Immature natural killer cell (primary cell): ENCODE measurements at regions not wholly inside any gene's neighbourhood (a gene's known extent, or its start where the extent isn't known, plus 50 kb on each side); places are given as distances from the start of the nearest gene placed in this dataset.

Experiments used
- DNase-seq, 3 donors: peaks; one replicate each; pipeline ENCODE4 v3.0.0; 2022; ENCODE audit warnings: mixed read lengths in 1 of 3
- H3K27ac Mint-ChIP-seq, 6 donors: one replicate each; pipeline ENCODE4 v1.8.0; 2020; ENCODE audit warnings: mixed read lengths in 6 of 6, mild to moderate bottlenecking in 5 of 6, inconsistent platforms in 4 of 6, moderate library complexity in 3 of 6
- H3K27me3 Mint-ChIP-seq, 3 donors: one replicate each; pipeline ENCODE4 v1.8.0; 2020 to 2021; ENCODE audit warnings: low read depth in 3 of 3, mild to moderate bottlenecking in 3 of 3, mixed read lengths in 3 of 3, moderate library complexity in 3 of 3, inconsistent platforms in 1 of 3
- H3K36me3 Mint-ChIP-seq, 3 donors: one replicate each; pipeline ENCODE4 v1.8.0; 2020; ENCODE audit warnings: mixed read lengths in 3 of 3, inconsistent platforms in 2 of 3, mild to moderate bottlenecking in 2 of 3
- H3K4me1 Mint-ChIP-seq, 2 donors: one replicate each; pipeline ENCODE4 v1.8.0; 2020; ENCODE audit warnings: inconsistent platforms in 2 of 2, mild to moderate bottlenecking in 2 of 2, mixed read lengths in 2 of 2, moderate library complexity in 1 of 2
- H3K4me3 Mint-ChIP-seq, 5 donors: one replicate each; pipeline ENCODE4 v1.8.0; 2020; ENCODE audit warnings: mild to moderate bottlenecking in 5 of 5, mixed read lengths in 5 of 5, inconsistent platforms in 3 of 5, moderate library complexity in 3 of 5
- H3K9me3 Mint-ChIP-seq, 6 donors: one replicate each; pipeline ENCODE4 v1.8.0; 2020; ENCODE audit warnings: mild to moderate bottlenecking in 6 of 6, mixed read lengths in 6 of 6, inconsistent platforms in 4 of 6, moderate library complexity in 3 of 6

DNA sequence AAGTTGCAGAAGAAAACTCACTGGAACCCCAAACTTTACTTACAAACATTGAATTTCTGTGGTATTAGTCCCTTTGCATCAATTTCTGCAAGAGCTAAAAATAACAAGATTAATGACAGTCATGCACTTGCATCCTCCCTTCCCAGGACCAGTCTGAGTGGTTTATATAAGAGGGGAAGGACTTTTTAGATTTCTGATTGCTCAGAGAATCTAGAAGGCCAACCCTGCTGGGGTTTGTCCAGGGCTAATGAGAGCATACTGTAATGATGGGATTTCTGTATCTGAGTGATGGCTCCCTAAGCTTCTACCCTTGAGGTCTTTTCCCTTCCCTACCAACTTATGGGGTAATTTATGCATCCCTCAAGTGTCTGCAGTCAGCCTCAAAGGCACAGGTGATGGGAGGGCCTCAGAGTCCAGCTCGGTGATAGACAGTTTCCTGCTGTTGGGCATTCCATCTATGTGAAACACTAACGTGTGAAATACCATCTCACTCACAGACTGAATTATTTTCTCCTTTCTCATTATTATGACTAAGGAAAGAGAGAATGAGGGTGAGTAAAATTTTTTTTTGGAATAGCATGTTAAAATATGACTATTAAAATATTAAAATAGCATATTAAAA, 556.3 kb downstream of the RIT2 start:
- Mint-ChIP-seq H3K36me3 (peaks cover 0 to 4% (median 0%) of the 10 kb centered on the region in 3 donors), H3K27me3 (peaks cover 0 to 4% (median 3%) of the 10 kb centered on the region in 3 donors), H3K4me3 (no peak overlapping the region), H3K27ac (no peak overlapping the region), H3K4me1 (no peaks in the 10 kb centered on the region), H3K9me3 (peaks cover 4 to 20% (median 13%) of the 10 kb centered on the region in 6 donors)
- no peak for DNase-seq

DNA sequence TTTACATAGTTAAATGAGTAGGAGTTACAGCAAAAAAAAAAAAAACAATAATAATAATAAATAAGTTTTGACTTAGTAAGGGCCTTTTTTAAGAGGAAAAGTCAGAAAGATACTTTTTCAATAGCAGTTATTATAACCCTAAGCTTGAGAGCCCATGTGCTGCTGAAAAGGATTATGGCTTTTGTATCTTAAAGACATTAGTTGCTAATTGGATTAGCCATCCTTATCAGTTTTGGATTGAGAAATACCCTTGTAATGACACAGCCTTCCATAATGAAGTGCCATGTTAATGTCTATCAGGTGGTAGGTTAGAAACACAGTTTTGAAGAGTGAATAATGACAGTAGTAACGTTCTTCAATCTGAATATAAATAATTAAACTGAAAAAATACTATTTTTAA, 554.0 kb downstream of the RIT2 start:
- no peak overlapping the region for H3K27ac Mint-ChIP-seq
- H3K9me3 Mint-ChIP-seq: peaks cover 3 to 29% (median 10%) of the 10 kb centered on the region in 6 donors
- H3K36me3 Mint-ChIP-seq: no peaks in the 10 kb centered on the region
- DNase-seq: no peak
- no peak overlapping the region for H3K4me3 Mint-ChIP-seq
- H3K4me1 Mint-ChIP-seq: no peaks in the 10 kb centered on the region
- peaks cover 0 to 3% (median 0%) of the 10 kb centered on the region in 3 donors for H3K27me3 Mint-ChIP-seq

GRCh38 chr18:42563995-42564394, 551.5 kb downstream of the RIT2 start:
- H3K4me3 Mint-ChIP-seq: no peak overlapping the region
- no peaks in the 10 kb centered on the region for H3K4me1 Mint-ChIP-seq
- no peaks in the 10 kb centered on the region for H3K27me3 Mint-ChIP-seq
- no peaks in the 10 kb centered on the region for H3K36me3 Mint-ChIP-seq
- peaks cover 2 to 36% (median 8%) of the 10 kb centered on the region in 6 donors for H3K9me3 Mint-ChIP-seq
- H3K27ac Mint-ChIP-seq: no peak overlapping the region
- DNase-seq: no peak

DNA sequence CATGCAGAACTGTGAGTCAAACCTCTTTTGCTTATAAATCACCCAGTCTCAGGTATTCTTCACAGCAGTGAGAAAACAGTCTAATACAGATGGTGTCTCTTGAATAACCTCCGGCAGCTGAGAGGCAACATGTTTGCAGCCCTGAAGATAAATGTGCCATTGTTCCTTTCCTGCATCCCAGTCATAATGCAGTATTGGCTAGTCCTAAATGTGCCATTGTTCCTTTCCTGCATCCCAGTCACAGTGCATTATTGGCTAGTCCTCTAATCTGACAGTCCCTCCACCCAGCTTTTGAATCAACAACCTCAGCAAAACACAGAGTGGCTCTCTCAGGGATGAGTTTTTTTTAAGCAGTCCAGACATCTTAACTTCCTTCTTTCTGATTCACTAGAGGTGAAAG, 550.7 kb downstream of the RIT2 start:
- Mint-ChIP-seq H3K27me3 (no peaks in the 10 kb centered on the region), H3K36me3 (no peaks in the 10 kb centered on the region), H3K9me3 (peaks cover 2 to 39% (median 10%) of the 10 kb centered on the region in 6 donors), H3K4me1 (no peaks in the 10 kb centered on the region), H3K4me3 (no peak overlapping the region), H3K27ac (no peak overlapping the region)
- no peak for DNase-seq

DNA sequence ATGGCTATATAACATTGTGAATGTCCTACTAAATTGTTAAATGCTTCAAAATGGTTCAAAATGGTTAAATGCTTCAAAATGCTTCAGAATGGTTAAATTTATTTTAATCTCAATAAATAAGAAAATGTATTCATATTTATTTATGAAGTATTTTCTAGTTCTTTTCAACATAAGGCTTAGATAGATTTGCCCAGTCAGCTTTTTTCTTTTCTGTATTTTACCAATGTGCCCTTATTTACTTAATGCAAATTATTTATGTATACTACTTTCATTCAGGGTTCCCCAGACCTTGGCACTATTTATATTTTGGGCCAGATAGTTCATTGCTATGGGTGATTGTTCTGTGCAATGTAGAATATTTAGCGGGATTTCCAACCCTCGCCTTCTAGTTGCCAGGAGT, 546.7 kb downstream of the RIT2 start:
- H3K4me3 Mint-ChIP-seq: no peak overlapping the region
- DNase-seq: no peak
- H3K4me1 Mint-ChIP-seq: no peaks in the 10 kb centered on the region
- peaks cover 0 to 4% (median 0%) of the 10 kb centered on the region in 3 donors for H3K27me3 Mint-ChIP-seq
- no peak overlapping the region for H3K27ac Mint-ChIP-seq
- H3K9me3 Mint-ChIP-seq: peaks cover 2 to 33% (median 10%) of the 10 kb centered on the region in 6 donors
- H3K36me3 Mint-ChIP-seq: no peaks in the 10 kb centered on the region

DNA sequence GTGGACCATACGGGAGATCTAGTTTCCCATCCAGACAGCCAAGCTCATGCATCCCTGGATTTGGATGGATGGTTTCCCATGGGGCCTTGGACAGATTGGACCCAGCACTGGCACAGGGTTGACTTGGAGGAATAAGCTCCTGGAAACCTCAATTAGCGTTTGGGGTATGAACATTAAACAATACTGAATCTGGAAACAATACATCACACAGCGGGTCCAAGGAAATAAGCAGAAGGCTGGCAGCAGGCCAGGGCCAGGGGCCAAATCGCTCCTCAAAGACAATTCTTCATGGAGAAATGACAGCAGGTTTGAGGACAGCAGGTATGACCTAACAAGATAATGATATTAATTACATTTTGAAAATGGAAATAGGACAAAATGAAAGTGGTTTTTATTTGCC, 540.6 kb downstream of the RIT2 start:
- Mint-ChIP-seq H3K27me3 (peaks cover 0 to 4% (median 3%) of the 10 kb centered on the region in 3 donors), H3K36me3 (no peaks in the 10 kb centered on the region), H3K9me3 (peaks cover 2 to 14% (median 5%) of the 10 kb centered on the region in 6 donors), H3K27ac (no peak overlapping the region), H3K4me3 (no peak overlapping the region), H3K4me1 (no peaks in the 10 kb centered on the region)
- no peak for DNase-seq

DNA sequence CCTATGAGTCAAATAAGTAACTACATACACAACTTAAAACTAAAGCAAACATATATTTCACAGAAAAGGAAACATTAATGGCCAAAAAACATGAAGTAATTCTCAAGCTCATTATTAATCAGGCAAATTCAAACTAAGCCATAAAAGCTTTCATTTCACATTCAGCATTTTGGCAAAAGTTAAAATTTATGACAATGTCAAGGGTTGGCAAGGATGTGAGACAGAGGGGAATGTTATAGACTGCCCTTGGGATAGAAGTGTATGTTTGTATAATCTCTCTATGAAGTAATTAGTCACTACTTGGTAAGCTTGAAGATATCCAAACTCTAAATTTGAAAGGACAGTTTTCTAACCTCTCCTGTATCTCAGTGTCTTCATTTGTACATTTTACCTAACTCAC, 539.4 kb downstream of the RIT2 start:
- Mint-ChIP-seq H3K4me1 (no peaks in the 10 kb centered on the region), H3K36me3 (no peaks in the 10 kb centered on the region), H3K27me3 (peaks cover 0 to 6% (median 3%) of the 10 kb centered on the region in 3 donors), H3K4me3 (no peak overlapping the region), H3K9me3 (peaks cover 2 to 14% (median 9%) of the 10 kb centered on the region in 6 donors), H3K27ac (no peak overlapping the region)
- no peak for DNase-seq

DNA sequence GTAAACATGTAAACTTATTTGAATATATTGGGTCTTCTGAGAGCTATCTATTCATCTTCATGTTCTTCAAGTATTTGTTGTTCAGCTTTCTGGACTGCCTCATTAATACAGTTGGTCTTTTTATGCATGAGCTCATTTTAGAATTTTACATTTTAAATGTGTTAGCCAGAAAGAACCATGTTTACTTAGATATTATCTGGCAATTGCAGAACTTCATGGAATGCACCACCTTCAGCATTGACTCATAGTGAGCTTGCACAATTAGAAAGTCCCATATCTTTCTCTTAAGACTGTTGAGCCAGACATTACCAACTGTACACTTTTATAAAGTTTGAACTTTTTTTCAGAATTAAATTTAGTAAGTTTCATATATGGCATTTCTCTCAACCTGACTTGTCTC, 536.7 kb downstream of the RIT2 start:
- Mint-ChIP-seq H3K27me3 (peaks cover 0 to 2% (median 2%) of the 10 kb centered on the region in 3 donors), H3K27ac (no peak overlapping the region), H3K4me1 (no peaks in the 10 kb centered on the region), H3K36me3 (no peaks in the 10 kb centered on the region), H3K9me3 (peaks cover 2 to 17% (median 8%) of the 10 kb centered on the region in 6 donors), H3K4me3 (no peak overlapping the region)
- no peak for DNase-seq

- H3K27ac Mint-ChIP-seq: no peak overlapping the region
- H3K4me1 Mint-ChIP-seq: no peaks in the 10 kb centered on the region
- H3K36me3 Mint-ChIP-seq: peaks cover 0 to under 1% (median 0%) of the 10 kb centered on the region in 3 donors
- no peak overlapping the region for H3K4me3 Mint-ChIP-seq
- peaks cover 0 to 2% (median 0%) of the 10 kb centered on the region in 3 donors for H3K27me3 Mint-ChIP-seq
- H3K9me3 Mint-ChIP-seq: peaks cover 0 to 28% (median 7%) of the 10 kb centered on the region in 6 donors
- no peak for DNase-seq
Measured at GRCh38 chr18:42582266-42582665, 533.2 kb downstream of the RIT2 start.

GRCh38 chr18:42583283-42583731, 532.2 kb downstream of the RIT2 start:
- Mint-ChIP-seq H3K9me3 (peaks cover 0 to 32% (median 9%) of the 10 kb centered on the region in 6 donors), H3K4me3 (no peak overlapping the region), H3K27me3 (peaks cover 0 to 2% (median 0%) of the 10 kb centered on the region in 3 donors), H3K4me1 (no peaks in the 10 kb centered on the region), H3K27ac (no peak overlapping the region), H3K36me3 (peaks cover 0 to 3% (median 0%) of the 10 kb centered on the region in 3 donors)
- no peak for DNase-seq

GRCh38 chr18:42586601-42587000, 528.9 kb downstream of the RIT2 start:
- Mint-ChIP-seq H3K9me3 (peaks cover 0 to 28% (median 5%) of the 10 kb centered on the region in 6 donors), H3K36me3 (peaks cover 0 to 3% (median 0%) of the 10 kb centered on the region in 3 donors), H3K4me1 (no peaks in the 10 kb centered on the region), H3K27ac (no peak overlapping the region), H3K27me3 (no peaks in the 10 kb centered on the region), H3K4me3 (no peak overlapping the region)
- no peak for DNase-seq

- DNase-seq: no peak
- Mint-ChIP-seq H3K27me3 (peaks cover 0 to 2% (median 0%) of the 10 kb centered on the region in 3 donors), H3K9me3 (peaks cover 0 to 33% (median 11%) of the 10 kb centered on the region in 6 donors), H3K27ac (no peak overlapping the region), H3K4me1 (no peaks in the 10 kb centered on the region), H3K36me3 (peaks cover 0 to 3% (median 0%) of the 10 kb centered on the region in 3 donors), H3K4me3 (no peak overlapping the region)
Measured at GRCh38 chr18:42588786-42589185, 526.7 kb downstream of the RIT2 start.

DNA sequence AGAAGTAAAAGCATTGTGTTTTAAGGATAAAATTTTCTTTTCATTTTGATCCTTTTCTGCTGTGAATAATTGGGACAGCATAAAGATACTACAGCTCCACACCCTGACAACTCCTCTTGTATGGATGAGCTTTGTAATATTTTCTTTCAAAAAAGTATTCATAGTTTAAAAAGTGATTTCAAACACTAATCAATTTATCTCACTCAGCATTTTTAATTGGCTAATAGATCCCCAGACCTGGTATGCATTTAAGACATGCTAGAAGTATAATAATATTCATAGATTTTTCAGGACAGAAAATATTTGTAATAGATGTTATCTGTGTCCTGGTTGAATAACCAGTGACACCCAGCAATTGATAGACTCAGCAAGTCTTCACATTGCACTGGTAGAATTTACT, 510.7 kb downstream of the RIT2 start:
- peaks cover 4 to 31% (median 9%) of the 10 kb centered on the region in 6 donors for H3K9me3 Mint-ChIP-seq

DNA sequence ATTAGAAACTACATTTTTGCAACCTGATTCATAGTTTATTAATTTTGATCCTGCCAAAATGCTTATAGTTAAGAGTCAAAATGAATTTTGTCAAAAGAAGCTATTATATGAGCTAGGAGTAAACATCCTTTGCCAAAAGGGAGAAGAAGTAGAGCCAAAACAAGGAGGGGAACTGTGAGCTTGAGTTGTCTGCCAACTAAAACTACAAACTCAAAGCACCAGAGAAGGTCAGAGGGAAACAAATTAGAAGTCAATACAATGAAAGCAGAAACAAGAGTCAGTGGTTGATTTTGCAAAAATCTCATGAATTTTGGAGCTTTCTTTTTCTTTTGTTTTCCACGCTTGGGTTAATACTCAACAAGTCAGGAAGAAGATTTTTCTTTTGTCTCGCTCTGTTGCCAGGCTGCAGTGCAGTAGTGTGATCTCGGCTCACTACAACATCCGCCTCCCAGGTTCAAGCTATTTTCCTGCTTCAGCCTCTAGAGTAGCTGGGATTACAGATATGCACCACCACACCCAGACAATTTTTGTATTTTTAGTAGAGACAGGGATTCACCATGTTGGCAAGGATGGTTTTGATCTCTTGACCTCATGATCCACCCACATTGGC, 508.5 kb downstream of the RIT2 start:
- H3K27me3 Mint-ChIP-seq: peaks cover 0 to 3% (median 0%) of the 10 kb centered on the region in 3 donors
- no peaks in the 10 kb centered on the region for H3K36me3 Mint-ChIP-seq
- DNase-seq: no peak
- H3K4me3 Mint-ChIP-seq: no peak overlapping the region
- no peak overlapping the region for H3K27ac Mint-ChIP-seq
- peaks cover 4 to 38% (median 13%) of the 10 kb centered on the region in 6 donors for H3K9me3 Mint-ChIP-seq
- no peaks in the 10 kb centered on the region for H3K4me1 Mint-ChIP-seq

More for the DNA sequence above, 510.7 kb downstream of the RIT2 start:
- H3K4me3 Mint-ChIP-seq: no peak overlapping the region
- no peak overlapping the region for H3K27ac Mint-ChIP-seq
- no peaks in the 10 kb centered on the region for H3K4me1 Mint-ChIP-seq
- no peak for DNase-seq
- peaks cover 0 to 3% (median 1%) of the 10 kb centered on the region in 3 donors for H3K27me3 Mint-ChIP-seq
- no peaks in the 10 kb centered on the region for H3K36me3 Mint-ChIP-seq
